HG02623 (cell line): ENCODE measurements at regions not wholly inside any gene's neighbourhood (a gene's known extent, or its start where the extent isn't known, plus 50 kb on each side); places are given as distances from the start of the nearest gene placed in this dataset.
"Not testable (repeated sequence)": the region's sequence is repeated elsewhere in the genome, so short reads cannot be mapped to it uniquely, and the experiment has no call there.

Source experiments
- ATAC-seq: cut with Tn5 transposase; IDR thresholded peaks from one replicate; pipeline ENCODE4 v1.9.1; 2021; ENCODE audit warnings: moderate library complexity; ENCODE audit not compliant: unreplicated experiment

DNA sequence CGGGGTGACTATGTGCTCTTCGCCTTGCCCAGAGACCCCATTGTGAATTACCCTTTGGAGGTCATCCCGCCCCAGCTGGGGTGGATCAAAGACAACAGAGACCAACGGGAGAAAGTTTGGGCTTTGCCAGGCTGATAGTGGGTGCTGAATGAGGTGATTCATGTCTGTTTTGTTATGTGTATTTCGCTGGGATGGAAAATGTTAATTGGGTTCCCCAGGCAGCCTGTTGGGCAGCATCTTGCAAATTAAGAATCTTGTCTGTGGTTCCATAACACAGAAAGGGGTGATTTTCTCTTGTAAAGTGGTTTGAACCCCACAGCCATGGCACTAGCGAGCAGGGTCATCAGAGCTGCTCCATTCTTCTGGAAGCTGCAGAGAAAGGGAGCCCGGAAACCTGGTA lies 63.1 kb upstream of the UNC93A start:
- ATAC-seq = no peak

- ATAC-seq = no peak
Measured at GRCh38 chr6:167229586-167229985, 61.5 kb upstream of the UNC93A start.

- ATAC-seq = no peak
Measured at GRCh38 chr6:167230288-167230687, 60.8 kb upstream of the UNC93A start.

- no peak for ATAC-seq
Measured at GRCh38 chr6:167232356-167232755, 58.8 kb upstream of the UNC93A start.

GRCh38 chr6:167233490-167233889 lies 57.6 kb upstream of the UNC93A start:
- ATAC-seq = no peak

GRCh38 chr6:167234576-167234975 lies 56.5 kb upstream of the UNC93A start:
- not testable (repeated sequence) for ATAC-seq

GRCh38 chr6:167235005-167235404 lies 56.1 kb upstream of the UNC93A start:
- no peak for ATAC-seq

GRCh38 chr6:167235421-167236238 lies 55.5 kb upstream of the UNC93A start:
- no peak for ATAC-seq

DNA sequence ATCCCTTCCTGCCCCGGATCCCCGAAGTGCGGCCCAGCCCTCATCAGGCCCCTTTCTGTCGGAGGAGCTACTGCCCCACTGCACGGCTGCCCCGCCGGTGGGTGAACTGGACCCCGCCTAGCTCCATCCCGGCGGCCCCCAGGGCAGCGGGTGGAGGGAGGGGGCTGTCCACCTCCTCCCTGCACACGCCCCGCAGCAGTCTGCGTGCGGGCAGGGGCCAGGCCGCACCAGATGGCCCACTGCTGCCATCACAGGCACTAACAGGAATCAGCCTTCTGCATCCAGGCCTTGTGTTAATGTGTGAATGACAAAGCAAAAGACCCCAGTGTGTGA lies 54.9 kb upstream of the UNC93A start:
- no peak for ATAC-seq

- no peak for ATAC-seq
Measured at GRCh38 chr6:167237438-167238145, 53.5 kb upstream of the UNC93A start.

GRCh38 chr6:167238146-167238693 lies 52.9 kb upstream of the UNC93A start:
- no peak for ATAC-seq

DNA sequence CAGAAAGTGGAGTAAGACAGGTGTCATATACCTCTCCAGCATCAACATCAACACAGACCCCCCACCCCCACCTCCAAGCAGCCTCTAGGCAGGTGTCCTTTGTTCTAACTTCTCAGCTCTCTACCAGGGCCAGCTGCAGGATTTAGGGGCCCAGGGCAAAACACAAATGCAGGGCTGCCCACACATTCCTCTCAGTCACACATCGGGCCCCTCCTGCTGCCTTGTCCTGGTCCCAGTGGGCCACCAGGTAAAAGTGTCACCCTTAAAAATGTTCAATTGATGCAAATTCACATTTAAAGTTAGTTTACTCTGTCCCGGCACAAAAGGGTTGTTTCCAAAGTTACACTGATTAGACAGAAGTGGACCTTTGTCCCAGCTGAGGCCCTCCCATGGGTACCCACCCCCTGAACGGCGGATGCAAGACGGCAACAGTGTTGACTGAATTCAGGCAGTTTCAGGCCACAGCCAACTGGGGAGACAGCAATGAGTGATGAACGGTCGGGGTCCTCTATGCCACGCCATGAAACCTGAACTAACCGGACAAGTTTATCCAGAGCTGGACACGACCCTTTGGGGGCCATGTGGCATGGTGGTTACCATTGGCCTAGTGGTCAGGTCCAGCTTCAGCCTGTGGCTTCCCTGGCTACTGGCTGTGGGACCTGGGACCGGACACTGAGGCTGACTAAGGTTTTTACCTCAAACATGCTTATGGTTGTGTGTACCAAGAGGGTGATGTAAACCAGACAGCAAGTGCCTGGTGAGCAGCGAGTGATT lies 52.2 kb upstream of the UNC93A start:
- ATAC-seq = no peak

DNA sequence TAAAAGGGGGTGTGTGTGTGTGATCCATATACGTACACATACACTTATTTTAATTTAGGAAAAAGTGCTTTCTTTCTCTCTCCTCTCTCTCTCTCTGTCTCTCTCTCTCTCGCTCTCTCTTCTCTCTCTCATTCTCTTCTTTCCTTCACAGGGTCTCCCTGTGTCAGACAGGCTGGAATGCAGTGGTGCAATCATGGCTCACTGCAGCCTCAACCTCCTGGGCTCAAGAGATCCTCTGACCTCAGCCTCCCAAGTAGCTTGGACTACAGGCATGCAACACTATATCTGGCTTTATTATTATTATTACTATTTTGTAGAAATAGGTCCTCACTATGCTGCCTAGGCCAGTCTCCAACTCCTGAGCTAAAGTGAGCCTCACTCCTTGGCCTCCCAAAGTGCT lies 51.6 kb upstream of the UNC93A start:
- not testable (repeated sequence) for ATAC-seq

GRCh38 chr6:167240034-167240541 lies 51.0 kb upstream of the UNC93A start:
- no peak for ATAC-seq
